ENCODE measurements at regions not wholly inside any gene's neighbourhood (a gene's known extent, or its start where the extent isn't known, plus 50 kb on each side); places are given as distances from the start of the nearest gene placed in this dataset.
A peak's percentile ranks its signal among the peaks of the same experiment; 100 is the strongest.
"Not testable (repeated sequence)": the region's sequence is repeated elsewhere in the genome, so short reads cannot be mapped to it uniquely, and the experiment has no call there.

- DNase-seq: no peak
Observed at GRCh38 chr1:71345491-71345890, 264.7 kb upstream of the ZRANB2 start.

- no peak for DNase-seq
Observed at GRCh38 chr1:71343686-71344416, 263.0 kb upstream of the ZRANB2 start.

GRCh38 chr1:71339238-71339637 is 258.4 kb upstream of the ZRANB2 start:
- DNase-seq: no peak

GRCh38 chr1:71330991-71331390 is 250.2 kb upstream of the ZRANB2 start:
- DNase-seq: no peak

- peak; percentile 5 for DNase-seq
Observed at GRCh38 chr1:71324671-71325267, 243.9 kb upstream of the ZRANB2 start.

- DNase-seq: no peak
Observed at GRCh38 chr1:71312545-71312944, 231.7 kb upstream of the ZRANB2 start.

- no peak for DNase-seq
Observed at GRCh38 chr1:71311376-71311775, 230.5 kb upstream of the ZRANB2 start.

GRCh38 chr1:71307451-71307850 is 226.6 kb upstream of the ZRANB2 start:
- DNase-seq: peak; percentile 69

- no peak for DNase-seq
Observed at GRCh38 chr1:71304125-71304524, 223.3 kb upstream of the ZRANB2 start.

GRCh38 chr1:71303617-71304041 is 222.8 kb upstream of the ZRANB2 start:
- no peak for DNase-seq

- DNase-seq: no peak
Observed at GRCh38 chr1:71298633-71299032, 217.8 kb upstream of the ZRANB2 start.

GRCh38 chr1:71296551-71297134 is 215.8 kb upstream of the ZRANB2 start:
- DNase-seq: no peak

- no peak for DNase-seq
Observed at GRCh38 chr1:71295350-71295749, 214.5 kb upstream of the ZRANB2 start.

- peak; percentile 11 for DNase-seq
Observed at GRCh38 chr1:71294178-71294577, 213.3 kb upstream of the ZRANB2 start.

GRCh38 chr1:71292203-71292602 is 211.4 kb upstream of the ZRANB2 start:
- no peak for DNase-seq

- not testable (repeated sequence) for DNase-seq
Observed at GRCh38 chr1:71290506-71291237, 209.8 kb upstream of the ZRANB2 start.

GRCh38 chr1:71285529-71285928 is 204.7 kb upstream of the ZRANB2 start:
- no peak for DNase-seq

GRCh38 chr1:71276466-71276865 is 195.6 kb upstream of the ZRANB2 start:
- no peak for DNase-seq

- DNase-seq: peak; percentile 82
Observed at GRCh38 chr1:71273334-71273733, 192.5 kb upstream of the ZRANB2 start.

- DNase-seq: no peak
Observed at GRCh38 chr1:71270394-71270915, 189.6 kb upstream of the ZRANB2 start.

GRCh38 chr1:71269818-71270217 is 189.0 kb upstream of the ZRANB2 start:
- peak; percentile 9 for DNase-seq

GRCh38 chr1:71269179-71269578 is 188.3 kb upstream of the ZRANB2 start:
- no peak for DNase-seq

GRCh38 chr1:71267220-71267619 is 186.4 kb upstream of the ZRANB2 start:
- no peak for DNase-seq

Measured in fibroblast of skin of scalp (primary cell).